ENCODE measurements at regions not wholly inside any gene's neighbourhood (a gene's known extent, or its start where the extent isn't known, plus 50 kb on each side); places are given as distances from the start of the nearest gene placed in this dataset.

GRCh38 chr4:31662951-31663350, 942.8 kb downstream of the PCDH7 start:
- Histone ChIP-seq H4K8ac (ENCODE audit: extremely low read depth, insufficient read depth, low read length) (no peak overlapping the region), H3K9ac (replicated peaks in 1 of 4; ENCODE audit: extremely low read depth in 1 of 4, low read depth in 3 of 4, low read length in 3 of 4) (no peak overlapping the region), H3K4me2 (ENCODE audit: insufficient read depth in 1 of 2, low read depth in 2 of 2, low read length in 2 of 2) (no peak overlapping the region), H3K23ac (ENCODE audit: insufficient read length) (no peak overlapping the region), H2AK5ac (ENCODE audit: low read depth, low read length) (no peak overlapping the region), H3K36me3 (ENCODE audit: control insufficient read depth in 2 of 4, insufficient read depth in 4 of 4, low read length in 3 of 4) (no peaks in the 10 kb centered on the region), H3K4me1 (replicated peaks in 1 of 4; ENCODE audit: control insufficient read depth in 3 of 4, insufficient read depth in 4 of 4, low read length in 3 of 4) (no peaks in the 10 kb centered on the region), H3K4ac (replicated peaks; ENCODE audit: insufficient read length, low read depth, low read length) (no peak overlapping the region), H3K23me2 (ENCODE audit: low read depth, low read length) (no peaks in the 10 kb centered on the region), H3K79me2 (ENCODE audit: control insufficient read depth in 1 of 2, insufficient read depth in 2 of 2, low read length in 2 of 2) (no peaks in the 10 kb centered on the region), H2BK12ac (ENCODE audit: low read depth, low read length) (no peak overlapping the region), H3K9me3 (ENCODE audit: insufficient read depth in 2 of 2, low read depth in 1 of 2, low read length in 1 of 2) (no peaks in the 10 kb centered on the region), H3K27me3 (replicated peaks in 1 of 4; ENCODE audit: control insufficient read depth in 3 of 4, extremely low read depth in 1 of 4, insufficient read depth in 3 of 4, low read length in 3 of 4) (no peaks in the 10 kb centered on the region), H2BK20ac (ENCODE audit: low read length) (no peak overlapping the region), H2BK5ac (ENCODE audit: low read depth, low read length) (no peak overlapping the region), H4K91ac (replicated peaks; ENCODE audit: insufficient read length, low read length) (no peak overlapping the region), H3K4me3 (ENCODE audit: extremely low read depth in 1 of 4, insufficient read depth in 2 of 4, low read depth in 3 of 4, low read length in 4 of 4) (no peak overlapping the region), H3K27ac (ENCODE audit: low read depth, low read length) (no peak overlapping the region), H4K20me1 (replicated peaks in 1 of 2; ENCODE audit: control insufficient read depth in 1 of 2, insufficient read depth in 2 of 2, low read length in 2 of 2) (no peaks in the 10 kb centered on the region), H2BK15ac (ENCODE audit: low read length) (no peak overlapping the region), H2BK120ac (replicated peaks; ENCODE audit: low read depth, low read length) (no peak overlapping the region), H3K56ac (replicated peaks; ENCODE audit: insufficient read length, low read depth, low read length) (no peak overlapping the region), H3K18ac (ENCODE audit: extremely low read depth, low read length) (no peak overlapping the region), H3K79me1 (ENCODE audit: low read depth, low read length) (no peaks in the 10 kb centered on the region), H4K5ac (ENCODE audit: insufficient read length, low read depth, low read length) (no peak overlapping the region), H2AFZ (ENCODE audit: low read length) (no peak overlapping the region), H3K14ac (ENCODE audit: insufficient read length) (no peak overlapping the region)
- ChIA-PET CTCF (ENCODE audit: partially characterized antibody) (interaction anchor here (0.7 kb wide), 1 partner anchor 281 kb away, joined by 3 read pairs; no protein-coding TSS in a partner anchor), POLR2A (ENCODE audit: partially characterized antibody) (no interaction called here)
- FAIRE-seq (no peak), DNase-seq (ENCODE audit: low read depth in 1 of 2, low spot score in 2 of 2) (no peak)
- TF ChIP-seq MAX (IDR thresholded peaks at IDR 0.05) (no peak), YY1 (IDR thresholded peaks at IDR 0.05; ENCODE audit: low read depth, low read length) (no peak), RNF2 (IDR thresholded peaks at IDR 0.05; ENCODE audit: borderline replicate concordance, low read depth, low read length, missing control alignments, poor library complexity, severe bottlenecking) (no peak), ATF2 (IDR thresholded peaks at IDR 0.05; ENCODE audit: low read length) (no peak), SP4 (IDR thresholded peaks at IDR 0.05; ENCODE audit: low read length) (no peak), EP300 (IDR thresholded peaks at IDR 0.05; ENCODE audit: borderline replicate concordance in 1 of 2, low read depth in 2 of 2, low read length in 2 of 2) (no peak)
- 90% methylated on average over 2 of the region's 2 CpGs; no CpG with 5 or more reads in 1 of the 2 experiments for WGBS, 2 experiments (ENCODE audit: extremely low coverage in 1 of 2, insufficient coverage in 1 of 2, insufficient read length in 1 of 2, insufficient replicate concordance in 2 of 2, low coverage in 1 of 2, low lambda C conversion rate in 2 of 2, missing lambda C conversion rate in 1 of 2)
